A549 (cell line): ENCODE measurements at regions not wholly inside any gene's neighbourhood (a gene's known extent, or its start where the extent isn't known, plus 50 kb on each side); places are given as distances from the start of the nearest gene placed in this dataset.

Experiments
- ATAC-seq, 2 experiments: fragments of 200-7000 bp in 1 of 2; fragments of >200 bp in 1 of 2; cut with Nextera tagmentation in 1 of 2; cut with Tn5 transposase in 1 of 2; 3 replicates each; pipeline versions ENCODE4 v1.8.0 to v1.9.1; 2018 to 2020; ENCODE audit warnings: mild to moderate bottlenecking in 1 of 2, moderate library complexity in 1 of 2
- CTCF ChIA-PET: fragments of 300-600 bp; sonication (Branson Sonifier 250); formaldehyde crosslinking; extraction: SDS; loops from one replicate; lab custom pipeline; 2021; ENCODE audit warnings: antibody characterized with exemption, inconsistent platforms; lab: Yijun Ruan, JAX
- POLR2A ChIA-PET: fragments of 350-600 bp; formaldehyde crosslinking; extraction: SDS; loops from one replicate; lab custom pipeline; 2021; ENCODE audit warnings: antibody characterized with exemption, inconsistent platforms; lab: Yijun Ruan, JAX
- DNase-seq, 2 experiments: peaks; one replicate each; pipeline versions ENCODE4 v3.0.0 to v3.0.0-alpha.2; 2011 to 2016; ENCODE audit warnings: low read depth in 1 of 2, low spot score in 1 of 2
- FAIRE-seq: peaks from 2 replicates; lab custom pipeline; 2011; peaks lifted over from hg19 to GRCh38; lab: Jason Lieb, UNC
- H3K27ac ChIP-seq, 2 experiments: fragments of >200 bp; sonication (Bioruptor Twin); formaldehyde crosslinking; 3 replicates each; pipeline ENCODE4 v1.5.1; 2016 to 2017
- H3K4me1 ChIP-seq: fragments of >200 bp; sonication (Bioruptor Twin); formaldehyde crosslinking; 3 replicates; pipeline ENCODE4 v1.6.1; 2016
- H3K4me2 ChIP-seq: fragments of >200 bp; sonication (Bioruptor Twin); formaldehyde crosslinking; 3 replicates; pipeline ENCODE4 v1.6.1; 2016
- H3K4me3 ChIP-seq: fragments of >200 bp; sonication (Bioruptor Twin); formaldehyde crosslinking; 3 replicates; pipeline ENCODE4 v1.5.1; 2016
- H3K9me3 ChIP-seq: fragments of >200 bp; sonication (Bioruptor Twin); formaldehyde crosslinking; 3 replicates; pipeline ENCODE4 v1.6.1; 2016
- CBX8 ChIP-seq: fragments of 200-600 bp; sonication (generic); IDR thresholded peaks from 2 replicates; pipeline ENCODE4 v1.6.1; 2016
- CHD2 ChIP-seq: fragments of 150-350 bp; IDR thresholded peaks from 2 replicates; pipeline ENCODE4 v1.6.1; 2014; ENCODE audit warnings: low read length; ENCODE audit not compliant: partially characterized antibody
- EHF ChIP-seq: fragments of 250-450 bp; sonication (Bioruptor Pico); IDR thresholded peaks from 2 replicates; pipeline ENCODE4 v1.5.0; 2020; ENCODE audit warnings: mild to moderate bottlenecking
- ELK1 ChIP-seq: fragments of 150-350 bp; IDR thresholded peaks from 2 replicates; pipeline ENCODE4 v1.6.1; 2014; ENCODE audit warnings: low read depth, mild to moderate bottlenecking, low read length
- EP300 ChIP-seq, 2 experiments: fragments of >200 bp; sonication (Bioruptor Twin); formaldehyde crosslinking; IDR thresholded peaks; 2 replicates in 1 of 2; 3 replicates in 1 of 2; pipeline ENCODE4 v1.6.1; 2016 to 2017
- FOSB ChIP-seq: fragments of 250-450 bp; sonication (Bioruptor Pico); IDR thresholded peaks from 2 replicates; pipeline ENCODE4 v1.5.0; 2020; ENCODE audit warnings: mild to moderate bottlenecking, moderate library complexity
- GATA3 ChIP-seq: IDR thresholded peaks from 2 replicates; pipeline ENCODE4 v1.6.1; 2012; ENCODE audit warnings: borderline replicate concordance
- HEYL ChIP-seq: fragments of 250-450 bp; sonication (Bioruptor Pico); IDR thresholded peaks from 2 replicates; pipeline ENCODE4 v1.8.0; 2021; ENCODE audit warnings: mild to moderate bottlenecking, moderate library complexity
- HOXA7 ChIP-seq: fragments of 250-450 bp; sonication (Bioruptor Pico); IDR thresholded peaks from 2 replicates; pipeline ENCODE4 v1.5.0; 2020; ENCODE audit warnings: mild to moderate bottlenecking, moderate library complexity
- MAX ChIP-seq: IDR thresholded peaks from 2 replicates; pipeline ENCODE4 v1.6.1; 2012
- POLR2A ChIP-seq: IDR thresholded peaks from 2 replicates; pipeline ENCODE4 v1.6.1; 2012; ENCODE audit warnings: mild to moderate bottlenecking, low read length
- POLR2AphosphoS2 ChIP-seq: conservative IDR thresholded peaks from 2 replicates; pipeline ENCODE4 v1.6.1; 2012; ENCODE audit warnings: low read length, improper control_type of control experiment, inconsistent platforms
- RCOR1 ChIP-seq: fragments of 150-350 bp; IDR thresholded peaks from 2 replicates; pipeline ENCODE4 v1.6.1; 2014; ENCODE audit warnings: antibody characterized with exemption, low read length, low read depth
- REST ChIP-seq: fragments of 200-600 bp; sonication (generic); IDR thresholded peaks from 2 replicates; pipeline ENCODE4 v1.6.1; 2016; ENCODE audit warnings: antibody characterized with exemption, mild to moderate bottlenecking, moderate library complexity
- RFX5 ChIP-seq: fragments of 450-650 bp; IDR thresholded peaks from 2 replicates; pipeline ENCODE4 v1.7.1; 2014; ENCODE audit warnings: antibody characterized with exemption, mild to moderate bottlenecking, moderate library complexity
- SREBF2 ChIP-seq: fragments of 450-650 bp; IDR thresholded peaks from 2 replicates; pipeline ENCODE4 v1.6.1; 2014; ENCODE audit warnings: mild to moderate bottlenecking, moderate library complexity
- TFCP2L1 ChIP-seq: fragments of 250-450 bp; sonication (Bioruptor Pico); IDR thresholded peaks from 2 replicates; pipeline ENCODE4 v1.5.0; 2021; ENCODE audit warnings: mild to moderate bottlenecking
- TP53 ChIP-seq: fragments of 250-450 bp; sonication (Bioruptor Pico); IDR thresholded peaks from 2 replicates; pipeline ENCODE4 v1.5.0; 2021; ENCODE audit warnings: mild to moderate bottlenecking, moderate library complexity
- ZC3H11A ChIP-seq: fragments of 450-650 bp; IDR thresholded peaks from 2 replicates; pipeline ENCODE4 v1.6.1; 2014; ENCODE audit warnings: antibody characterized with exemption, mild to moderate bottlenecking
- ZSCAN20 ChIP-seq: fragments of 250-450 bp; sonication (Bioruptor Pico); IDR thresholded peaks from 2 replicates; pipeline ENCODE4 v1.8.0; 2022; ENCODE audit warnings: mild to moderate bottlenecking, moderate library complexity
- WGBS: methylation state at CpG from one replicate; pipeline ENCODE4 v1.1.6; 2017; ENCODE audit errors: missing lambda C conversion rate; 5-methylcytosine and 5-hydroxymethylcytosine counted together

GRCh38 chr14:96953875-96954185 is 156.6 kb downstream of the VRK1 start:
- TF ChIP-seq REST (no peak), TFCP2L1 (no peak), RFX5 (no peak), TP53 (CRISPR knock-in tag) (no peak), CHD2 (no peak), ZC3H11A (no peak), HEYL (CRISPR knock-in tag) (no peak), EP300 (IDR thresholded peaks at IDR 0.05) (no peak), EHF (CRISPR knock-in tag) (no peak)
- CTCF ChIA-PET, result no interaction called here
- POLR2A ChIA-PET, result no interaction called here
- H3K4me1 ChIP-seq, result no peaks in the 10 kb centered on the region
- 45% methylated on average over 3 of the region's 3 CpGs for WGBS
- no peak for FAIRE-seq
- DNase-seq, result no peak
- H3K27ac ChIP-seq, result no peak overlapping the region
- H3K4me2 ChIP-seq, result no peak overlapping the region
- no peak overlapping the region for H3K4me3 ChIP-seq
- H3K9me3 ChIP-seq, result no peaks in the 10 kb centered on the region
- ATAC-seq, result no peak

- H3K4me3 ChIP-seq, result no peak overlapping the region
- no peak for ATAC-seq
- H3K27ac ChIP-seq, result no peak overlapping the region
- no peaks in the 10 kb centered on the region for H3K9me3 ChIP-seq
- FAIRE-seq, result no peak
- no peak overlapping the region for H3K4me2 ChIP-seq
- POLR2A ChIA-PET, result no interaction called here
- DNase-seq, result no peak
- TF ChIP-seq SREBF2, result no peak
- 72% methylated on average over 10 of the region's 10 CpGs for WGBS
- CTCF ChIA-PET, result no interaction called here
- no peaks in the 10 kb centered on the region for H3K4me1 ChIP-seq
These were observed 159.5 kb downstream of the VRK1 start for GRCh38 chr14:96956464-96957239.

GRCh38 chr14:96958057-96958456 is 160.9 kb downstream of the VRK1 start:
- no peaks in the 10 kb centered on the region for H3K4me1 ChIP-seq
- ChIA-PET POLR2A (no interaction called here), CTCF (interaction anchor here (1.0 kb wide), 1 partner anchor 8 kb away, joined by 3 read pairs; no protein-coding TSS in a partner anchor)
- ATAC-seq, result no peak
- TF ChIP-seq POLR2A, result no peak
- TF ChIP-seq POLR2AphosphoS2, result no peak
- TF ChIP-seq ELK1, result no peak
- no peak for TF ChIP-seq ZSCAN20
- no peak for TF ChIP-seq CBX8
- no peak for TF ChIP-seq MAX
- TF ChIP-seq FOSB (CRISPR knock-in tag), result no peak
- no peak for DNase-seq
- H3K4me2 ChIP-seq, result no peak overlapping the region
- WGBS, result 89% methylated on average over 11 of the region's 11 CpGs
- no peak for FAIRE-seq
- H3K27ac ChIP-seq, result no peak overlapping the region
- no peaks in the 10 kb centered on the region for H3K9me3 ChIP-seq
- H3K4me3 ChIP-seq, result no peak overlapping the region

GRCh38 chr14:96959992-96960391 is 162.8 kb downstream of the VRK1 start:
- ChIA-PET POLR2A (no interaction called here), CTCF (interaction anchor here (0.6 kb wide), 1 partner anchor 217 kb away, joined by 3 read pairs; no protein-coding TSS in a partner anchor)
- no peak for DNase-seq
- Histone ChIP-seq H3K4me3 (no peak overlapping the region), H3K9me3 (no peaks in the 10 kb centered on the region), H3K4me1 (no peaks in the 10 kb centered on the region), H3K4me2 (no peak overlapping the region), H3K27ac (no peak overlapping the region)
- TF ChIP-seq GATA3, result no peak
- no peak for TF ChIP-seq HOXA7 (CRISPR knock-in tag)
- TF ChIP-seq RCOR1, result no peak
- FAIRE-seq, result no peak
- 88% methylated on average over 1 of the region's 1 CpG for WGBS
- ATAC-seq, result no peak
